Progenitor cell of endocrine pancreas (in vitro differentiated cells): ENCODE measurements at regions not wholly inside any gene's neighbourhood (a gene's known extent, or its start where the extent isn't known, plus 50 kb on each side); places are given as distances from the start of the nearest gene placed in this dataset.

Source experiments
- DNase-seq: peaks from one replicate; pipeline ENCODE4 v3.0.0; 2021; ENCODE audit warnings: low spot score; ENCODE audit not compliant: unreplicated experiment
- H3K27ac Mint-ChIP-seq: 2 replicates; pipeline ENCODE4 v1.8.0; 2021; ENCODE audit warnings: mild to moderate bottlenecking, moderate library complexity, mixed read lengths
- H3K27me3 Mint-ChIP-seq: 2 replicates; pipeline ENCODE4 v1.8.0; 2021; ENCODE audit warnings: mixed read lengths
- H3K36me3 Mint-ChIP-seq: 2 replicates; pipeline ENCODE4 v1.8.0; 2022; ENCODE audit warnings: mixed read lengths; ENCODE audit not compliant: insufficient read depth
- H3K4me1 Mint-ChIP-seq: 2 replicates; pipeline ENCODE4 v1.8.0; 2021; ENCODE audit warnings: low read depth, mixed read lengths
- H3K4me3 Mint-ChIP-seq: 2 replicates; pipeline ENCODE4 v1.8.0; 2021; ENCODE audit warnings: low read depth, mild to moderate bottlenecking, moderate library complexity, mixed read lengths
- H3K9me3 Mint-ChIP-seq: 2 replicates; pipeline ENCODE4 v1.8.0; 2021; ENCODE audit warnings: low read depth, mixed read lengths
- TF ChIP-seq, protein P1 (sequence below): fragments of 200-600 bp; sonication (generic); IDR thresholded peaks from one replicate; pipeline ENCODE4 v1.5.0; 2021; ENCODE audit warnings: antibody characterized with exemption, mild to moderate bottlenecking; ENCODE audit not compliant: unreplicated experiment

GRCh38 chr6:19454001-19454720 lies 383.0 kb upstream of the ID4 start:
- no peak for DNase-seq
- Mint-ChIP-seq H3K9me3 (no peaks in the 10 kb centered on the region), H3K4me1 (peaks cover 19% of the 10 kb centered on the region), H3K4me3 (no peak overlapping the region), H3K36me3 (no peaks in the 10 kb centered on the region), H3K27me3 (no peaks in the 10 kb centered on the region), H3K27ac (peak overlapping the region; percentile 91)
- TF ChIP-seq, protein P1, sequence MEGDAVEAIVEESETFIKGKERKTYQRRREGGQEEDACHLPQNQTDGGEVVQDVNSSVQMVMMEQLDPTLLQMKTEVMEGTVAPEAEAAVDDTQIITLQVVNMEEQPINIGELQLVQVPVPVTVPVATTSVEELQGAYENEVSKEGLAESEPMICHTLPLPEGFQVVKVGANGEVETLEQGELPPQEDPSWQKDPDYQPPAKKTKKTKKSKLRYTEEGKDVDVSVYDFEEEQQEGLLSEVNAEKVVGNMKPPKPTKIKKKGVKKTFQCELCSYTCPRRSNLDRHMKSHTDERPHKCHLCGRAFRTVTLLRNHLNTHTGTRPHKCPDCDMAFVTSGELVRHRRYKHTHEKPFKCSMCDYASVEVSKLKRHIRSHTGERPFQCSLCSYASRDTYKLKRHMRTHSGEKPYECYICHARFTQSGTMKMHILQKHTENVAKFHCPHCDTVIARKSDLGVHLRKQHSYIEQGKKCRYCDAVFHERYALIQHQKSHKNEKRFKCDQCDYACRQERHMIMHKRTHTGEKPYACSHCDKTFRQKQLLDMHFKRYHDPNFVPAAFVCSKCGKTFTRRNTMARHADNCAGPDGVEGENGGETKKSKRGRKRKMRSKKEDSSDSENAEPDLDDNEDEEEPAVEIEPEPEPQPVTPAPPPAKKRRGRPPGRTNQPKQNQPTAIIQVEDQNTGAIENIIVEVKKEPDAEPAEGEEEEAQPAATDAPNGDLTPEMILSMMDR: no peak

DNA sequence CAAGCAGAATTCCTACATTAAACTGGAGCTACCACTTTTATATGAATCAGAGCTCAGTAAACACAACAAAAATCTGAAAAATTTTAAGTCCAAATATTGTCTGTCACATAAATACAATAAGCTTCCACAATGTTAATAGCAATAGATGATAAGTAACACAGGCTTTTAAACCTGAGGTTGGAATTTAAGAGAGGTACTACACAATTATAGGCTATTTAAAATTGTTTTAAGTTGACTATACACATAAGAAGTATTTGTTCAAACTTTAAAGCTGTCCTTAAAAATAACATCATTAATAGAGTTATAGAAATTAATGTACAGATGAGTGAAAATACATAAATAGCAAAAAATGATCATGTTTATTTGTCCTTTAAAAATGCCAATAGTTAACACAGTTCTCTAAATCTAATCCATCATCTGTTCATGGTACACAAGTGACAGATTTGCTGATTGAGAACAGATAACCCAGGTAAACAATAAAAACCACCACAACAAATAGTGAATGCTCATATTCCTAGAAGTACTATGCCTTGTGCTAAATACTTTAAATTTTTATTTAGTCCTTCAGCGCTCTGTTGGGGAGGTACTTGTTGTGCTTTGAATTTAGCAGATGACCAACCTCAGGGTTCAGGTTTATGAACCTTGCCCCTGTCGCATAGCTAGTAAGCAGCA lies 382.3 kb upstream of the ID4 start:
- Mint-ChIP-seq H3K4me3 (no peak overlapping the region), H3K9me3 (no peaks in the 10 kb centered on the region), H3K4me1 (peaks cover 20% of the 10 kb centered on the region), H3K36me3 (no peaks in the 10 kb centered on the region), H3K27ac (peak overlapping the region; percentile 91), H3K27me3 (no peaks in the 10 kb centered on the region)
- TF ChIP-seq, protein P1: no peak
- DNase-seq: no peak

DNA sequence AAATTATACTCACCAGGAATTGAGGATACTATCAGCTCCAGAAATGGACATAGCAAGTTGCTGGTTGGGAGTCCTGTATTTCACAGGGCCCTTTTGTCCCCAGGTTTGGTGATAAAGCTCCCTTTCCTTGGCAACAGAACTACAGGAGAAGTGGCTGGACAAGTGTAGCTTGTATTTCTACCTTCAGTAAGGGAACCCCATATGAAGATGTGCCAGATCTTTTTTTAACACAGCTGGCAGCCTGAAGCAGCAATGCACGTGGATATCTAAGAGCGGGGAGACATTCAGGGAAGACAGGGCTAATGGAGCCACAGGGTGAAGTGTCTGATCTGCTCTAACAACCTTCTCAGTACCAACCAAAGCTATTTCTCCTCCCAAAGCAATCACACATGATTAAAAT lies 373.9 kb upstream of the ID4 start:
- no peak for DNase-seq
- H3K4me1 Mint-ChIP-seq: peaks cover 21% of the 10 kb centered on the region
- H3K27me3 Mint-ChIP-seq: no peaks in the 10 kb centered on the region
- H3K27ac Mint-ChIP-seq: no peak overlapping the region
- no peak overlapping the region for H3K4me3 Mint-ChIP-seq
- H3K36me3 Mint-ChIP-seq: no peaks in the 10 kb centered on the region
- no peaks in the 10 kb centered on the region for H3K9me3 Mint-ChIP-seq
- TF ChIP-seq, protein P1: no peak

GRCh38 chr6:19463925-19464324 lies 373.2 kb upstream of the ID4 start:
- no peaks in the 10 kb centered on the region for H3K36me3 Mint-ChIP-seq
- DNase-seq: no peak
- H3K4me3 Mint-ChIP-seq: no peak overlapping the region
- no peaks in the 10 kb centered on the region for H3K9me3 Mint-ChIP-seq
- H3K4me1 Mint-ChIP-seq: peaks cover 21% of the 10 kb centered on the region
- TF ChIP-seq, protein P1: no peak
- no peaks in the 10 kb centered on the region for H3K27me3 Mint-ChIP-seq
- no peak overlapping the region for H3K27ac Mint-ChIP-seq

DNA sequence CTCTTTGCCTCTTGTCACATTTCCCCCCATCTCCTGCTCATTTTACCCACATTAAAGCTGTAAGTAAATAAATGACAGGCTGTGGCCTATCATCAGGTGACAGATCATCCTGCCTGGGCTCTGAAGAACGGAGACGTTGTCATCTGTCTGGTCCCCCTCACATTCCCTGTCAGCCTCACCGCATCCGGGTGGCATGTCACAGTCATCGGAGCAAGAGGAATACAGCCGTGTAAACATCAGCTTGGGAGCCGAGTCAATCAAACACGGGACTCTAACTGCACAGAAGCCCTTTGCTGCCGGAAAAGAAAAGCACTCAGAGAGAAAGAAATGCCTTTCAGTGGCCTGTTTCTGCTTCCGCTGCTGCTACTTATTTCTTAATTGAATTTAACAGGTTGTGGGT lies 371.9 kb upstream of the ID4 start:
- no peak for DNase-seq
- H3K4me1 Mint-ChIP-seq: peaks cover 17% of the 10 kb centered on the region
- H3K36me3 Mint-ChIP-seq: no peaks in the 10 kb centered on the region
- H3K27ac Mint-ChIP-seq: peak overlapping the region; percentile 82
- H3K27me3 Mint-ChIP-seq: no peaks in the 10 kb centered on the region
- TF ChIP-seq, protein P1: no peak
- no peak overlapping the region for H3K4me3 Mint-ChIP-seq
- H3K9me3 Mint-ChIP-seq: no peaks in the 10 kb centered on the region
